Caki2 (cell line): ENCODE measurements at regions not wholly inside any gene's neighbourhood (a gene's known extent, or its start where the extent isn't known, plus 50 kb on each side); places are given as distances from the start of the nearest gene placed in this dataset.

ENCODE experiments used
- DNase-seq: peaks from one replicate; pipeline ENCODE4 v3.0.0-alpha.2; 2015; ENCODE audit warnings: low read depth
- in situ Hi-C: cut with HindIII; loops from 2 replicates; pipeline ENCODE4 v1.10.0; 2016; ENCODE audit warnings: low sequenced_read_pairs, low pct_unique_long_range_greater_than_20kb, mixed read lengths

GRCh38 chr5:30042677-30043076 is 1150.8 kb upstream of the CDH6 start:
- in situ Hi-C loops, result no loop called here
- DNase-seq, result no peak

GRCh38 chr5:30041831-30042385 is 1151.6 kb upstream of the CDH6 start:
- in situ Hi-C loops, result no loop called here
- no peak for DNase-seq

GRCh38 chr5:30041291-30041690 is 1152.2 kb upstream of the CDH6 start:
- in situ Hi-C loops, result no loop called here
- DNase-seq, result no peak

DNA sequence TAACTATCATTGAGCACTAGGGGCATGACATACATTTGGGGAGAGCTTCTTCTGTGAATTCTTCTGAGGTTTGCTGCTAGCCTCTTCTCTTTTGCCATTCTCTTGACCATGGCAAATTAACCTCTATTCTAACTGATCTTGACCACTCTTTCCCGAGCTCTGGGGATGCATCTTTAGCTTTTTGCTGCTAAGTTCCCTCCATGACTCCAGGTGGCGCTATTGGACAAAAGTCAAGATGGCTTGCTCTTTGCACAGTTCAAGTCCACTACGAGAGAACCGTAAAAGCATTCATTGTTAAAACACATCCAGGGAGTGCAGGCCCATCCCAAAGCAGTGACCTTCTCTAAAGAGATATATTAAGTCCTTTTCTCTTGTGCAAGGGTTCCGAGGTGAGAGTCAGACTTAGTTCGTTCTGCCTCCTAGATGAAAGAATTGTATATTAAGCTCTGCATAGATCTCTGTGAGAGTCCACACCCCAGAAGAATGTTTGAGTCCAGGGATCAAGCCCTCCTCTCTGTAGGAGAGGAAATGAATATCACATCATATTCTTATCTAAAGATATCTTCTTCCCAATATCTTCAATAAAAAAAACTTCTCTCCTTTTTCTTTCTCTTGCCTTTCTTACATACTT is 1152.9 kb upstream of the CDH6 start:
- in situ Hi-C loops, result no loop called here
- DNase-seq, result peak; percentile 59

DNA sequence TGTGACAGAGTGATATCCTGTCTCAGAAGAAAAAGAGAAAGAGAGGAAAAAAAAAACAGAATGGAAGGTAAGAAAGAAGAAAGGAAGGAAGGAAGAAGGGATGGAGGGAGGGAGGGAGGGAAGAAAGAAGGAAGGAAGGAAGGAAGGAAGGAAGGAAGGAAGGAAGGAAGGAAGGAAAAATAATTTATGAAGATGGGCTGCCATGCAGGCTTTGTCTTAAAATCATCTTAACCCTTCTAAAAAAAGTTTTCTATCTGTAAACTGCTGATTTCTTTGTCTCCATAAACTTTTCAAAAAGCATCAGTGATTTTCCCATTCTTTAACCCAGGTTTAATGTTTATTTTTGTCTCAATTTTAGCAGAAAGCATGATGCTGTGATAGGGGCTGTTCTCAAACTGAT is 1154.1 kb upstream of the CDH6 start:
- in situ Hi-C loops, result no loop called here
- no peak for DNase-seq

DNA sequence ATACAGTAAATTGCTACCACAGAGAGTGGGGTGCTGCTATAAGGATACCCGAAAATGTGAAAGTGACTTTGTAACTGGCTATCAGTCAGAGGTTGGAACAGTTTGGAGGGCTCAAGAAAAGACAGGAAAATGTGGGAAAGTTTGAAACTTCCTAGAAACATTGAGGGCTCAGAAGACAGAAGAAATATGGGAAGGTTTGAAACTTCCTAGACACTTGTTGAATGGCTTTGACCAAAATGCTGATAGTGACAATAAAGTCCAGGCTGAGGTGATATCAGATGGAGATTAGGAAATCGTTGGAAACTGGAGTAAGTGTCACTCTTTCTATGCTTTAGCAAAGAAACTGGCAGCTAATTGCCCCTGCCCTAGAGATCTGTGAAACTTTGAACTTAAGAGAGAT is 1158.6 kb upstream of the CDH6 start:
- in situ Hi-C loops, result no loop called here
- DNase-seq, result no peak

DNA sequence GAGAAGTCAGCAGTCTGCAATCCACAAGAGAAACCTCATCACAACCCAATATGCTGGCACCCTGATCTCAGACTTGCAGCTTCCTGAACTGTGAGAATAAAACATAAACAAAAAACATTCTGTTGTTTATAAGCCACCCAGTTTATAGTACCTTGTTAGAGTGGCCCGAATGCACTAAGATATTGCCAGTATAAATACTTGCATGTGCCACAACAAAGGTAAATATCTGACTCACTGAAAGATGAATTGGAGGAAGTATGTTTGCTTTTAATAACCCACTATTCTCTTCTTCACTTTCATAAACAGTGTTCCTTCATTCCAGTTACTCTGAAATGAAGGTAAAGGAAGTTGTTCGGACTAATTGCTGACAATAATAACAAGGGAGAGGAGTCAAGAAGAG is 1163.4 kb upstream of the CDH6 start:
- in situ Hi-C loops, result no loop called here
- no peak for DNase-seq

DNA sequence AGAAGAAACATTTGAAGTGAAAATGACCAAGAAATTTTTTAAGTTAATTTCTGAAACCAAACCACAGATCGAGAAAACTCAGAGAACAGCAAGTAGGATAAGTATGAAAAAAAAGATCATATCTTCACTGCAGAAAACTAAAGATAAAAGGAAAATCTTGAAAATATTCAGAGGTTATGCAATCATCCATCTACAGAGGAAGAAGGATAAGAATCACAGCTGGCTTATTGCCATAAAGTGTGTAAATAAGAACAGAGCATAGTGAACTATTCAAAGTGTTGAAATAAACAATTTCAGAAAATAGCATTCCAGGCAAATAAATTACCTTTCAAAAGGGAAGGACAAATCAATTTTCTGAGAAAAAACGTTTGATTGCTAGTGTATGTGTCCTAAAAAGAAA is 1191.7 kb upstream of the CDH6 start:
- DNase-seq, result no peak
- in situ Hi-C loops, result no loop called here

GRCh38 chr5:30000231-30000630 is 1193.3 kb upstream of the CDH6 start:
- no peak for DNase-seq
- in situ Hi-C loops, result no loop called here

DNA sequence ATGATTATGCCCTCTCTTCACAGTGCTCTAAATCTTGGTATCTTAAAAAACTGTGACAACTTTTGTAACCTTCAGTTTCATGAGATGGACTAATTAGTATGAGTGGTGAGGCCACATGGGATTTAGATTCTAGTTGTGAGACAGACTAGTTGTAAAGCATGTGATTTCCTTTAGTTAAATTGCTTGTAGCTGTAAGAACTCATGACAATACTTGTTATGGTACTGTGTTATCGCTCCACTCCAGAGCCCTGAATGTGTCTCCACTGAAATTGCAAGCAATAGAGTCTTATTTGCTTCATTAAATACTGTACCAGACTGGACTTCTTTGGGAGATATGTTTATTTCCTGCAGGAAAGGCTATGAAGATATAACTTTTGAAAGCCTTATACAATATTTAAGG is 1198.3 kb upstream of the CDH6 start:
- DNase-seq, result no peak
- in situ Hi-C loops, result no loop called here

DNA sequence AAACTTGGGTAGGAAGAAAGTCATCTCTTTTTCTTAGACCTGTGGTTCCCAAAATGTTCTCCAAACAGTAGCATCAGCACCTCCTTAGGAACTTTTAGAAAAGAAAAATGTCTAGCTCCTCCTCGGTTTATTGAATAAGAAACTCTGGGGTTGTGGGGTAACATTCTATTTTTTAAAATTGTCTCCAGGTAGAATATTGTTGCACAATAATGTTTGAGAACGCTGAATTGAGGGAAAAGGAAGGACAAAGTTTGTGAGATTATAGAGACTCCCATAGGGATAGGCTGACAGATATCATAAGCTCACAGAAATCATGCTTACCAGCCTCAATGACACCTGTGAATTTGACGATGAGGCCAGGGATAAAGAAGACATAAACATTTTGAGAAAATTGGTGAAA is 1199.0 kb upstream of the CDH6 start:
- no peak for DNase-seq
- in situ Hi-C loops, result no loop called here

DNA sequence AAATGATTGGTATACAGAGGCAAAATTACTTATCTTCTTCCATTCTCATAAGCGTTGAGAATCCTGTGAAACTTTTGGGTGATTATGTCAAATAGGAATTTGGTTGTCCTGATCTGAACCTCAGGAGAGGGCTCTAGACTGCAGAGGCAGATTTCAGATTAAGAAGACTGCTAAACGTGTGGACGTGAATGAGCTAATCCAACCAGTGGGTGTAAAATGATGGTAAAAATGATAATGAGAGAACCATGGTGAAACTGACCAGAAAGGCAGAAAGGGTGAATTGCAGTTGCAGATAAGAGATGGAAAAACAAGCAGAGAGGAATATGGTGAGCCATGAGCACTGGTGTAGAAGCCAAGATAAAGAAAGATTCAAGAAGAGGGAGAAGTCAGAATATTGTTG is 1200.2 kb upstream of the CDH6 start:
- in situ Hi-C loops, result no loop called here

DNA sequence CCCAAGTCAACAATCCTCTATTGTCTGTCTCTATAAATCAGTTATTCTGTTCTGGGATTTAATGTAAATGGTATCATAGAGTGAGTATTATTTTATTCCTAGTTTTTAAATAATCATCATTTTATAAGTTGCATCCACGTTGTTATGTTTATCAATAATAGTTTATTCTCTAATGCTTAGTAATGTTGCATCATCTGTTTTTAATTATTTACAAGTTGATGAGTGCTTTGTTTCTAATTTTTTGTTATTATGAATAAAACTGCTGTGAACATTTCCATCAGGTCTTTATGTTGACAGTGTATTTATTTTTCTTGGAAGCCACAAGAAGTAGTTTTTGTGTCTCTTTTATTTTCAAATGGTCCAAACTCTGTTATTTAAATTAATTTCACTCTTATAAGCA is 1201.2 kb upstream of the CDH6 start:
- in situ Hi-C loops, result no loop called here
- DNase-seq, result no peak

More for the DNA sequence above, 1200.2 kb upstream of the CDH6 start:
- no peak for DNase-seq

DNA sequence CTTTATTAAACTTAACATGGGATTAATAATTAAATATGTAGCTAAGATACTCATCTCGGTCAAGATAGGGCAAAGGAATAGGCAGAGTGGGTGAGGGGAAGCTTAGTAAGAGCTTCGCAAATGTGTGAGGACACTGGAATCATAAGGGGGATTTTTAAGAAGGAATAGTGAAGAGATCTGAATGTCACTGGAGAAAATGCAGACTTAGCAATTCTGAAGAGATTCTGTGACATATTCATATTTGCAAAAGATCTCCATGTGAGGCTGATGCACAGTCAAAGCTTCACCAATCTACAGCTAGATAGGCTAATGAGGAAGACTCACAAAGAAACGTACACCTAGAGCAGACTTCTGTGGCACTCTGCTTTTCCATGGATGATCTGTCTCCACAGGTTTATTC is 1202.8 kb upstream of the CDH6 start:
- no peak for DNase-seq
- in situ Hi-C loops, result no loop called here

- in situ Hi-C loops, result no loop called here
- no peak for DNase-seq
Measured at GRCh38 chr5:29984156-29984540, 1209.3 kb upstream of the CDH6 start.

GRCh38 chr5:29983528-29984155 is 1209.8 kb upstream of the CDH6 start:
- in situ Hi-C loops, result no loop called here
- no peak for DNase-seq

DNA sequence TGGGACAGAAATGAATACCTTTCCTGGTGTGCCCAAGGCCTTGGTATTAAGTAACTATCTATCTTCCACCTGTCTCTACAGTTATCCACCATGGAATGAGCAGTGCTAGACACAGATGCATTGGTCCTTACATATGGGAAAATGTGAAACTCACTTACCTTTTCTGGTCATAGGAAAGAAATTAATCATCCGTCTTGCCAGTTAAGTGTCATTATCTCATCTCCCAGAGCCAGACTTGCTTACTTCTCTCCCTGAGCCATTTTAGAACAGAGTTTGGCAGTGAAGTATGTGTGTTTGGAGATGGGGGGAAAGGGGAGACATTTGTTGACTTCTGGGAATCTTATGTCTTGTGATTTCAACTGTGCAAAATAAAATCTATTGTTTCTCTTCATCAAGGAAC is 1211.0 kb upstream of the CDH6 start:
- DNase-seq, result no peak
- in situ Hi-C loops, result no loop called here

- no peak for DNase-seq
- in situ Hi-C loops, result no loop called here
Measured at GRCh38 chr5:29972597-29972996, 1220.9 kb upstream of the CDH6 start.

- DNase-seq, result peak; percentile 4
- in situ Hi-C loops, result no loop called here
Measured at GRCh38 chr5:29963956-29964355, 1229.5 kb upstream of the CDH6 start.

DNA sequence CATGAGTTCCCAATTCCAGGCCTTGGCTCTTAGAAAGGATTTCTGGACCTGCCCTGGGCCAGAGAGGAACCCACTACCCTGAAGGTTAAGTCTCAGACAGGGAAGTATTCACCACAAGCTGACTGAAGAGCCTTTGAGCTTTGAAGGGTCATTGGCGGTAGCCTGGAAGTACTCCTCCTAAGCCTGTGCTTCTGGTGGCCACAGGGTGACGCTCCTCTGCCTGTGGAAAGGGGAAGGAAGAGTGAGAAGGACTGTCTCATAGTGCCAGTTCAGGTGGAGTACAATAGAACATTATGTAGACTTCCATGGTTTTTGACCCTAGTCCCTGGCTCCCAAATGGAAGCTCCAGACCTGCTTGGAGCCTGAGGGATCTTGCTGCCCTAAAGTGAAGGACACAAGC is 1233.2 kb upstream of the CDH6 start:
- in situ Hi-C loops, result no loop called here

More for the DNA sequence above, 1233.2 kb upstream of the CDH6 start:
- DNase-seq, result no peak
